Muscle of back (tissue), 3 donors: ENCODE measurements at regions not wholly inside any gene's neighbourhood (a gene's known extent, or its start where the extent isn't known, plus 50 kb on each side); places are given as distances from the start of the nearest gene placed in this dataset.

ENCODE experiments used
- DNase-seq, 3 donors: peaks; one replicate each; pipeline versions ENCODE4 v3.0.0 to v3.0.0-alpha.2; 2013

DNA sequence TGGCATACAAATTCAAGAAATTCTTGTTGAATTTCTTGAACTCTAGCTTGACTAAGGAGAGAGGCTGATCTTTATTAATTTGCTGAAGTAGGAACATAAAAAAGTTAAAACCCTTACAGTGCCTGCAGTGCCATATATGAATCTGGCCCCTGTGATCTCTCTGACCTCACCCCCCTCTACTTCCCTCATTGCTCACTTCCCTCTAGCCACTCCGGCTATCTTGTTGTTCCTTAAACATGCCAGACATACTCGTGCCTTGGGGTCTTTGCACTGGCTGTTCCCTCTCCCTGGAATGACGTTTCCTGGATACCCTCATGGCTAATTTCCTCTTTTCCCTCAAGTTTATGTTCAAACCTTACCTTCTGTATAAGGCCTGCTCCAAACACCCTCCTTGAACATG, 246.3 kb upstream of the SIX2 start:
- no peak for DNase-seq

DNA sequence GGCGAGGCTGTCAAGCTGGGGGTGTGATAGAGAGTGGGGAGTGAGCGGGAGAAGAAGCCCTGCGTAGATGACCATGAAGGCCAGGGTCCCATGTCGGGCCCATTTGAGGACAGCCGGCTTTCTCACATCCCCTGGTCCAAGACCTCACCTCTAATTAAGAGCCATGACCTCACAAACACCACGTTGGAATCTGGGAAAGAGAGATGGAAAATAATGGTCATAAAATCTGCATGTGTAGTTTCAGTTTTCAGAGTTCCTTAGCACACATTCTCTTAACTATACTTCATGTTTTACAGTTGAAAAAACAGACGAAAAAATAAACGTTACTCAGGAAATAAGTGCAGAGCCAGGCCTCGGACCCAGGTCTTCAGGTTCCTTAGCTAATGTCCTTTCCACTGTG, 244.8 kb upstream of the SIX2 start:
- peak in 1 of 3 donors; percentile 73 for DNase-seq

DNA sequence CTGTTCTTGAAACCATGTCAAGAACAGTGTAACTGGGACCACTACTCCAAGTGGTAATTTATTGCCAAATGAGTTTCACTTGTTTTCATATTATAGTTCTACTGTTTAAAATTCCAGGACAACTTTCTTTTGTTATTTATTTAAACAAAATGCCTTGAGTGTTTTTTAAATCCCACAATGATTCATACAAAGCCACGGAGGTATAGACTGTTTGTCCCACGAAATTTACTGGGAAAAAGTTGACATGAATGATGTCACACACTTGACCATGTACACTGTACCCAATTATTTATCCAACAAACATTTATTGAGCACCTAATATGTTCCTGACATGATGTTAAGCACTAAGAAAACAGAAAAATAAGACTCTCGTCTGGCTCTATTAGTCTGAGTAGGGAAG, 243.9 kb upstream of the SIX2 start:
- no peak for DNase-seq

DNA sequence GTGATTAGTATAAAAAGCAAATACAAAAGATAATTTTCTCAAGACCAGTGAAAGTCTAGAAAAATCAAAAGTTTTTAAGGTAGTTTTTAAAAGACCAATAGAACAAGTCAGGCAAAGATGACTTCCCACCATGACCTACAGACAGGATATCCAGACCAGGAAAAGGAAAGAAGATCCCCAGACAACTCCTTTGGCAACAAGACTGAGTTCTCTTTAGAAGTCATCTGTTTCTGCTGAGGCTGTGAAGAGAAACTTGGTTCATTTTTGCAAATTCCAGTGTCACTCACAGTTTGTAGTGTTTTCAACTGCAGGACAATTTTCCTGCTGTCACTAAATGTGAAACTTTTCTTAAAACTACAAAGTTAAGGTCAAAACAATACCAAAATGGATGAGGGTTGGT, 240.9 kb upstream of the SIX2 start:
- DNase-seq, result peak in 1 of 3 donors; percentile 46

DNA sequence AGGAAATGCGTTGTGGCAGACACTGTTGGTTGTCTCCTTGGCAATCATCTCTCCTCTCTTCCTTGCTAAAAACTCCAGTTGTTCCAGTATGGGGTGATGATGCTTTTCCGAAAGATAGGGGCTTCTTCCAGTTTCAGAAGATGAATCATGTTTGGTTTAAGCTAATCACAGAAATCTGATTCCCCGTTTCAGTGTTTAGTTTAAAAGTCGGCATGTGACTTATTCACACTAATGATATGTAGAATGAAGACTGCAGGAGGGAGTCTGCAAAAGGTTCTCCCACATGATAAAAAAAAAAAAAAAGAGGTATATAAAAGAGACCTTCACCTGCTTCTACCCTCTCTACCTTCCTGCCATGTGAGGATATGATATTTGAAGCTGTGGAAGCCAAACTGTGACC, 239.0 kb upstream of the SIX2 start:
- DNase-seq, result no peak

DNA sequence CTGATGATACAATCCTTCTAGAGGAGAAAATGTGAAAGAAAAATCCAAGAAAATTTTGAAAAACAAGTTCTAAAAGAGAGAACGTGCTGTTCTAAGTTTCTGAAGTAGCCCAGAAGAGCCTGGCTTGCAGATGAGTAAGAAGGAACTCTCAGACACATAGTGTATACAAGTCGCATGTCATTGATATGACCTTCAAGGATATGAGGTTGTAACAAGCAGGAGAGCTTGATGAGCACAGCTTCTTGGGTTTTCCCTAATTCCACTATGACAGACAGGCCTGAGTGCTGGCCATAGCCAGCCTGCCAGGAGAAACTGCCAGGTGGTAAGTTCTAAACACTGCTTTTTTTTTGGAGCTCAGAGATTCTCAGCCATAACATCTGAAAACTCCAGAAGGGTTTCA, 235.7 kb upstream of the SIX2 start:
- no peak for DNase-seq

DNA sequence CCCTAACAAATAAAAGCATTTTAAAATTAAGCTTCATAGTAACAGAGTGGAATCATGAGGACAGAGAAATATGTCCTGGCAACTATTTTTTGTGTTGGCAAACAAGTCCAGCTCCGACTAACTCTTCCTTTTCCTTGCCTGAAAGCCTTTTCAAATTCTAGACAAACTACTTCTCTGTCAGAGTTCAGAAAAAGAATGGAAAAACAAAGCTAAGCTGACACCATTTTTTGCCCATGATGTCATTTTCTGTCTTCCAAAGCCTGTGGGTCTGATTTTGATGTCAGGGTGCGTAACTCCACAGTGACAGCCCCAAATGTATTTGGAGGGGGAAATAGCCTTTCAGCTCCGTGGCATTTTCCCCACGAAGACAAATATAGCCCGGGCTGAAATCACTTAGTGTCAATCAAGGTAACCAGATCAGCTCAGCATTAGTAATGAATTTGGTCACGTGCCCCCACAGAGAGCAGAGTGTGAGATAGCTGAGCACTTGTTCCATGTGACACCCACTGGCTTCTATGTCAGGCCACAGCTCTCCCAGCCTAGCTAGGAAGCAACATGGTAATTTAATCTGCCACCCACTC, 233.0 kb upstream of the SIX2 start:
- DNase-seq, result peak; percentile 59 to 66 (median 62)

DNA sequence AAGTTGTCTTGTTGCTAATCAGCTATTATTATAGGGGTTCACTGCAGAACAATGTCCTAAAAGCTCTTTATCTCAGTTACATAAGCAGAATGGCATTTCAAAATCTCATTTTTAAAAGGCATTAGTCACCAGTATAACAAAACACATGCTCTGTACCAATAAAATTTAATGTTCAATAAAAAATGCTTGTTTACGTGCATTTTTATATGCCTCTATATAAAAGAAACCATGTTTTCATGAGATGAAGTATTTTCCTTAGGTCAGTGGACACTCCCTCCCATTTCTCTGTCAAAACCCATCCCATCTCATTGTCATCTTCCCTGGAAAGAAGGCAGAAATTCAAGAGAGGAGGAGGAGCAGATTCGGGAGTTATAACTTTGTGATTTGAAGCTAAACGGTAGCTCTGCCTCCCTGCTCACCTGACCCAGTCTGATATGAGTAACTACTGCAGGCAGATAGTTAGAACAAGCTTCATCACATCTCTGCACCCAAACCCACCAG, 231.9 kb upstream of the SIX2 start:
- no peak for DNase-seq

DNA sequence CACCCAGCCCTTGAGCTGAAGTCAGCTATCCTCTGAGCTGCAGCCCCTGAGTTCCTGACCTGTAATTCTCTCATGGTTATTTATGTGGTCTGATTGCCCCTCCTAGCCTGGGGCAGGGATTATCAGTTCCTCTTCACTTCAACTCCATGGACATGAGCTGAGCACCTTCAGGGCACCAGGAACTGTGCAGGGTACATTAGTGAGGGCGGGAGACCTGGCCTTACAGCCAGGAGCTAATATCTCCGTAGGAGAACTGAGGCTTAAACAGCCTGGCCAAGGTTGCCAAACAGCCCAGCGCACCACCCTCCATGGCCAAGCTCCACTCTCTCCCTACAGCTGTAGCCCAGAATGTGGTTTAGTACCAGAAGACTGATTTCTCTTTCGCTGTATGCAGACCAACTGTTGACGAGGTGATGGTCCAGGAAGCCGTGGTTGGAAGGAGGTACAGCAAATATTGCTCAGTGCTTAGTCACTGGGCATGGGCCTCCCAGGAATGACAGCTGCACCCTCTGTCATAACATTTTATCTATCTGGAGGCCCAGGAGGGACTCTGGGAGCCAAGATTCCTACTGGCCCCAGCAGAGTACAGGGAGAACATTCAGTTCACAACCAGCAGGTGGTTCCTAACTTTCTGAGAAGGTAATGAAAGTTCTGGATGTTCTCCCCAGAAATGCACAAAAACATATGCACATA, 228.7 kb upstream of the SIX2 start:
- DNase-seq, result peak in 2 of 3 donors; percentile 57 to 82

DNA sequence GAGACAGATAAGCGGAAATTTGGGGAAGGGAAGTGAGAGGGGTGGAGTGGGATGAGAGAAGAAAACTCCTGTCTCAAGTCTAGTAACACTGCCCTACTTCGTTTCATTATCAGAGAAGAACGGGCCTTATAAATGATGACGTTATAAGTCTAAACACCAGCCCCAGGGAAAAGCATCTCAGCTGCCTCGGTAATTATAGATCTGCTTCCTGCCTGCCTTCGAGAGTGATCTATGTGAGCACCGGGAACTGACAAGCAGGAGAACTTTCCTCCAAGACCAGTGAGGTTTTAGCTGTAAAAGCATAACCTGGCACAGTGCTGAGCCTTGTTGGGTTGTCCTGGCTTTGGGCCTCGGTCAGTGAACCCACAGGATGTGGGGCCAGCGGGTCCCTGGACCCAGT, 227.9 kb upstream of the SIX2 start:
- DNase-seq, result peak in 1 of 3 donors; percentile 7

DNA sequence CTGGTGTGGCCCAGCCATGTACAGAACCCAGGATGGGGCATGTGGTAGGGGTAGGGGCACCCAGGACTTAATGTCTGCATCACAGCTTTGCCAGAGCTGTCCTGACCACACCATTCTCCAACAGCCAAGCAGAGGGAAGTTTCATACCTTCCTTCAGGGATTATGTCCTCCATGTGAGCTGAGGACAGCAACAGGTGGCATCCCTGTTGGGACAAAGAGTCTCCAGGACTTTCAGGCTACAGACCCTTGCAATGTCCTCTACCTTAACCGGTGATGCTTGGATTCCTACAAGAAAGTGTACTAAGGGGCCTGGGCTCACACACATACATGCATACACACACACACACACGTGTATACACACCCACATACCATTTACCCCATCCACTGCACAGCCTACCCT, 227.0 kb upstream of the SIX2 start:
- no peak for DNase-seq

DNA sequence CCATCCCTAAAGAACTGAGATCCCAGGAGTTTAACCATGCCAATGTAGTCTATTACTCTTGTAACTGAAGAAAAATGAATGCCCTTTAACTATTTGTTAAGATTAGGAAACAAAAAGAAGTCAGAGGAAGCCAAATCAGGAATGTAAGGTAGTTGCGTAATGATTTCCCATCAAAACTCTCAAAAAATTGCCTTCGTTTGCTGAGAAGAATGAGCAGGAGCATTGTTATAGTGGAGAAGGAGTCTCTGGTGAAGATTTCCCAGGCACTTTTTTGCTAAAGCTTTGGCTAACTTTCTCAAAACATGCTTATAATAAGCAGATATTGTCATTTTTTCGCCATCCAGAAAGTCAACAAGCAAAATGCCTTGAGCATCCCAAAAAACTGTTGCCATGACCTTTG, 224.0 kb upstream of the SIX2 start:
- DNase-seq, result no peak

DNA sequence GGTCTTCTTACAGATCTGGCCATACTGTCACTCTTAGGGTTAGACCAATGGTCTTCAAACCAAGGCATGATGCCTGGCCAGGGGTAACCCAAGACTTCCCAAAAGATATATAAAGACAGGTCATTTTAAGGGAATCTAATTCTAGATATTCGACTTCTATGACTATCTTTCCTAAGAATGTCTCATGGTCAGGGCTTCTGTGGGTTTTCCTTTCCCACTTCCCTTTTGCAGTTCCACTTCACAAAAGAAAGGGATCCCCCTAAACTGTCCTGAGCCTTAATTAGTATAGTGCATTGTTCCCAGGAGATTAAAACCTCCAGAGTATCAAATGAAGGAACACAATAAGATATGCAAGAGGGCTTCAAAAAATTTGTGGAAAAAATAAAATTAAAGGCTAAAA, 223.6 kb upstream of the SIX2 start:
- DNase-seq, result no peak

DNA sequence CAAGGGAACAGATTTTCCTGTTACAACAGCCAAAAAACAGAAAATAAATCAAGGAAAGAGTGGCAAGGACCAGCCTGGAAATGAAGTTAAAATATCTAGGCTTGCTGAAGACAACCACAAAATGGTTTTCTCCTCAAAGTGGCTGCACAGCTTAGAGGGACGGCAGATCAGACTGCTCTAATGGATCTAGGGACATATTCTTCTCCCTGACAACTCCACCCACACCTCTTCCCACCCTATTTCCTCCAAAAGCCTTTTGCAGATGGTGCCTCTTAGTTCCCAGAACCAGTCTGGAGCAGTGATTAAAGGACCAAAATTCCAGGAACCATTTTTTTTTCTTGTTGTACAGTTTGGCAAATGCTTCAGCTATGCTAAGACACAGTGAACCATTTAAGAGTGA, 220.2 kb upstream of the SIX2 start:
- peak in 1 of 3 donors; percentile 51 for DNase-seq

DNA sequence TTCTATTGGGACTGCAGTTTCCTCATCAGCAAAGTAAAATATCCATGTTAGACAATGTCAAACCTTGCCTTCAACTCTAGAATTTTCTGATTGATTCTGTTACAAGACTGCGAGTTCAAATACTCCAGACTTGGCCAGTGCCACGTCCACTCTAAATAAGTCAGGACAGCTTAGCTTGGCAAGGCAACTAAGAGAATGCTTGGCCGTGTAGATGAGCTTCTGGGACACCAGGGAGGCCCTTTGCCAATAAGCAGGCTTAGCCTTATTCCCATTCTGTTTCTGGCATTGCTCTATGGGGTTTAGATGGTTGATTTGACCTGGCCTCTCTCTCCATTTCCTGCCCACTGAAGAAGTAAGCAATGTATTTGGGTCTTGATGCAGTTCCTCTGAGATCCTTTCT, 218.1 kb upstream of the SIX2 start:
- no peak for DNase-seq

DNA sequence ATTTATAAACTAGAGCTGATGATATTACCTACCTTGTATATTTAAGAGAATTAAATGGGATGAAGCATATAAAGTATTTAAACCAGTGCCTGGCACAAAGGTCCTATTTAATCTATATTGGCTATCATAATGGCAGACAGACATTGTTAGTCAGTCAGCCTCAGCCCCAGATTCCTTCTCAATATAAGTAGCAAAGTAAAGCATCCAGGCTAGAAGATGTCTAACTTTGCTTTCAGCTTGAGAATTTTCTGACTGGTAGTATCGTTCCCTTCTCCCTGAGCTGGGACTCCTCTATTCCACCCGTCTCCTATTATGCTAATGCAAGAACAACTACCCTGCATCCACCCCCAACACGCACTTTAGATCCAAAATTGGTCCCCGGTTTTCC, 215.7 kb upstream of the SIX2 start:
- DNase-seq, result no peak

DNA sequence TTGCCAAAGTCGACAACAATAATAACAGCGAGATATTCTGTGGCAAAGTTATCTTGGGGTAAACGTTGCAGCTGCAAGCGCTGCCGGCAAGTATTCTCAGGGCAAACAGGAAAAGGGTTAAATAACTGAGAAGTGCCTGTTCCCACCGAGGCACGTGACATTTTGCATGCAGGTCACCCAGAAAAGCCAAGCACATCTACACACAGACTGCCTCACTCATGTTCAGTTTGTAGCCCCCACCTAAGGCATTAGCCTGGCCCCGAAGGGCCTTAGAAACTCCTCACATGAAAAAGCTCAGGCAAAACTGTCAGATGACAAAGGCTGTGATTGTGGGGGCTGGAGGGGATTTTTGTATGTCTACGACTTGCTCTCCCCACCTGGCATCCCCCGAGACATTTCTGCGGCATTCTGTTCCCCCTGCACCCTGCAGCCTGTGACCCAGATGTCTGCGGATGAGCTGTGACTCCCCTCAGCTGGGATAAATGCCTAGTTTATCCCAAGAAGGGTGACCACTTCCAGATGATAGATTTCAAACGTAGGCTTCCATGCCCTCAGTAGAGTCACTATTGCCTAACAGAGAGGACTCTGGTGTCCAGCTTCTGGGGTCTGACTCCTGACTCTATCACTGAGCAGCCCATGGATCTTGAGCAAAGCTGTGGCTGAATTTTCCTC, 215.2 kb upstream of the SIX2 start:
- no peak for DNase-seq

DNA sequence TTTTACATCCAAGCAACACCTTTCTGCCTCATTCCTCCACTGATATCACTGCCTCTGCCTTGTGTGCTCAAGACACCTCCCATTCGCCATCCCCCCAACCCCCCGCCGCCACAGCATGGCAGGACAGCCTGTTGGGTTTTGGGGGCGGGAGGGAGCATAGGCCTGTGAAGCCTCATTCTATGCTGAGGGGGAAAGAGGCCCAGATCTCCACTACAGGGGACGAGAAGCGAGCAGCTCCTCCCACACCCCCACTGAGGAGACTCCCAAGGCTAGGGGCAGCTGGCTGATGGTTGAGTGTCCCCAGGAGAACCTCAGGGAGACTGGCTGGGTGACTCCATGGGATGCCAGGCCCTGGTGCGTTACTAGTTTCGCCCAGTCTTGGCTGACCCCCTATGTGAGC, 214.3 kb upstream of the SIX2 start:
- no peak for DNase-seq

DNA sequence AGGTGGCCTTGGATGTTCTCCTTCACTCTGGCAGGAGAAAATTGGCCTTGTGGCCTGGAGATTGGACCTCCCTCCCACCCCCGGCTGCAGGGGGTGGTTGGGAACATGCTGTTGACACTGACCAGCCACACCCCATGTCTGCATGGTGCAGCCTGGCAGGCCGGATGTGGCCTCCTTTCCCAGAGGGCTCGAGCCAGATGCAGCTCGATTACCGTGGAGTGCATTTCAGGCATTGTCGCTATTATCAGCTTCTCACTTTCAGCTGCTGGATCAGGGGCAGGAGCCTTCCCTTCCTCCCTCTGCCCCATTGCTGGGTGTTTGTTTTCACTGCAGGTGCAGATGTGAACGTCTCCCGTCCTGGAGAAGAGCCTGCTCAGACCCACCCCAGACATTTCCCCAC, 211.0 kb upstream of the SIX2 start:
- DNase-seq, result no peak

DNA sequence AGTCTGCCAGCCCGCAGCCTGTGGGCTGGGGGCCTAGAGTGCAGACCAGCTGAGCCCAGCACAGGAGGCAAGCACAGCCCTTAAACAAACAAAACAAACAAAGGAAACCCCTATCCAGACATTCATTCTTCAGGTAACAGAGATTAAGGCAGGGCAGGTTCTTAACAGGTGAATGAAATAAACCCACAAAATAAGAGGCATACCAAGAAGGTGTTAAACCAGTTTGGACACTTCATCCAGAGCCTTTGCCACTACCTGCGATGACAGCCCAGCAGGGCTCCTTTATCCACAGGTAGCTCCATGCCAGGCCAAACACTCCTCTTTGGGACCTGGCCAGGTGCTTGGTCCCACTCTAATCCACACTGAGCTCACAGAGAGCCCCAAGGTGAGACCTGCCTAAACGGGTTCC, 209.7 kb upstream of the SIX2 start:
- DNase-seq, result no peak

DNA sequence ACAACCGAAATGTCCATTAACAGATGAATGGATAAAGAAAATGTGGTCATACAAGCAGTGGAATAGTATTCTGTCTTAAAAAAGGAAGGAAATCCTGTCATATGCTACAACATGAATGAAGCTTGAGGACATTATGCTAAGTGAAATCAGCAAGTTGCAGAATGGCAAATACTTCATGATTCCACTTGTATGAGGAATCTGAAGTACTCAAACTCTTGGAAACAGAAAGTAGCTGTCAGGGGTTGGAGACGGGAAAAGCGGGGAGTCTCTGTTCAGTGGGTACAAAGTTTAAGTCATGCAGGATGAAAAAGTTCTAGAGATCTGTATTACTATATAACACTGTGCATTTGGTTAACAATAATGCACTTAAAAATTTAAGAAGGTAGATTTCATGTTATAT, 209.0 kb upstream of the SIX2 start:
- no peak for DNase-seq

DNA sequence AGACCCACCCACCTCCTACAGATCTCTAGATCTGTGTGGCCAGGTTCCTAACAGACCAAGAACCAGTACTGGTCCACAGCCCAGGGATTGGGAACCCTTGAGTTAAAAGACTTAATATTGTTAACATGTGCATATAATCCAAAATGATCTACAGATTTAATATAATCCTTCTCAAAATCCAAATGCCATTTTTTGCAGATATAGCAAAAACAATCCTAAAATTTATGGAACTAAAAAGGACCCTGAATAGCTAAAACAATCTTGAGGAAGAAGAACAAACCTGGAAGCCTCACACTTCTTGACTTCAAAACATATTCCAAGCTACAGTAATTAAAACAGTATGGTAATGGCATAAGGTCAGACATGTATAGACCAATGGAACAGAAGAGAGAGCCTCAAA, 206.9 kb upstream of the SIX2 start:
- DNase-seq, result no peak

DNA sequence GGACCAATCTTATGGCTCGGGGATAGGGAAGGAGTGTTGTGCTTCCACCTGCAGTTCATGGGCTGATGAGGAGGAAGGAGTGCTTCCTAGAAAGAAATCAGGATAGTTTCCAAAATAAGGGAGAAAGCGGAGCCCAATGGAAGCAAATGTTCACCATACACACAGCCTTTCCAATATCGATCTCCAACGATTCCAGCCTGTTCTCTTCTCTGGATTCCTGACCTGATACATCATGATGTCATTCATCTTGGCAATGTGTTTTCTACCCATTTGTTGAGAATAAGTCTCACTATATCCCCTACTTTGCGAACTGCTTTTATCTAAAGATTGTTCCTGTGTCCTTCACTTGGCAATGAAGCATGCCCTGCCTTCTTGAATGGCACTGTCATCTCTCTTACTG, 205.3 kb upstream of the SIX2 start:
- DNase-seq, result no peak
